Uterus (tissue), 3 donors: ENCODE measurements at regions not wholly inside any gene's neighbourhood (a gene's known extent, or its start where the extent isn't known, plus 50 kb on each side); places are given as distances from the start of the nearest gene placed in this dataset.
"Not testable (repeated sequence)": the region's sequence is repeated elsewhere in the genome, so short reads cannot be mapped to it uniquely, and the experiment has no call there.

ENCODE experiments used
- DNase-seq, 2 donors: peaks; one replicate each; pipeline ENCODE4 v3.0.0-alpha.2; 2019 to 2020
- H3K27ac ChIP-seq, 2 donors: fragments of 200-600 bp; sonication (generic); 1 replicate in 1 of 2; 2 replicates in 1 of 2; pipeline ENCODE4 v1.5.1; 2016 to 2018
- H3K27me3 ChIP-seq, 2 donors: fragments of 200-600 bp; sonication (generic); one replicate each; pipeline ENCODE4 v1.5.1; 2018 to 2019; ENCODE audit warnings: control low read depth in 1 of 2
- H3K36me3 ChIP-seq, 2 donors: fragments of 200-600 bp; sonication (generic); one replicate each; pipeline ENCODE4 v1.5.1; 2019; ENCODE audit warnings: control low read depth in 1 of 2
- H3K4me1 ChIP-seq, 2 donors: fragments of 200-600 bp; sonication (generic); one replicate each; pipeline ENCODE4 v1.5.1; 2018 to 2019; ENCODE audit warnings: control low read depth in 1 of 2
- H3K4me3 ChIP-seq, 2 donors: fragments of 200-600 bp; sonication (generic); 1 replicate in 1 of 2; 2 replicates in 1 of 2; pipeline ENCODE4 v1.5.1; 2018 to 2019; ENCODE audit warnings: mild to moderate bottlenecking in 1 of 2
- H3K9me3 ChIP-seq, 2 donors: fragments of 200-600 bp; sonication (generic); one replicate each; pipeline ENCODE4 v1.5.1; 2019; ENCODE audit warnings: control low read depth in 1 of 2
- POLR2A ChIP-seq, 2 donors: fragments of 450-650 bp; IDR thresholded peaks; one replicate each; pipeline ENCODE4 v1.6.1; 2016; ENCODE audit warnings: antibody characterized with exemption in 2 of 2, mild to moderate bottlenecking in 1 of 2, moderate library complexity in 1 of 2
- intact Hi-C: fragments of 100-400 bp; cut with DNase I; formaldehyde crosslinking; loops from one replicate; pipeline ENCODE4 v1.15.1; 2023; ENCODE audit warnings: low total_unique reads
- TF ChIP-seq, protein P1 (sequence below), 4 experiments: fragments of 200-600 bp in 2 of 4; fragments of 450-650 bp in 2 of 4; sonication (generic) in 2 of 4; IDR thresholded peaks; one replicate each; pipeline ENCODE4 v1.5.1; 2016 to 2019; ENCODE audit warnings: antibody characterized with exemption in 4 of 4, mild to moderate bottlenecking in 2 of 4, moderate library complexity in 1 of 4
- donor health status: DM: yes; HTN: yes; CAD: no.

- Histone ChIP-seq H3K9me3 (no peaks in the 10 kb centered on the region), H3K4me3 (no peak overlapping the region), H3K27me3 (no peaks in the 10 kb centered on the region), H3K4me1 (no peaks in the 10 kb centered on the region), H3K36me3 (no peaks in the 10 kb centered on the region), H3K27ac (no peak overlapping the region)
- TF ChIP-seq, protein P1, sequence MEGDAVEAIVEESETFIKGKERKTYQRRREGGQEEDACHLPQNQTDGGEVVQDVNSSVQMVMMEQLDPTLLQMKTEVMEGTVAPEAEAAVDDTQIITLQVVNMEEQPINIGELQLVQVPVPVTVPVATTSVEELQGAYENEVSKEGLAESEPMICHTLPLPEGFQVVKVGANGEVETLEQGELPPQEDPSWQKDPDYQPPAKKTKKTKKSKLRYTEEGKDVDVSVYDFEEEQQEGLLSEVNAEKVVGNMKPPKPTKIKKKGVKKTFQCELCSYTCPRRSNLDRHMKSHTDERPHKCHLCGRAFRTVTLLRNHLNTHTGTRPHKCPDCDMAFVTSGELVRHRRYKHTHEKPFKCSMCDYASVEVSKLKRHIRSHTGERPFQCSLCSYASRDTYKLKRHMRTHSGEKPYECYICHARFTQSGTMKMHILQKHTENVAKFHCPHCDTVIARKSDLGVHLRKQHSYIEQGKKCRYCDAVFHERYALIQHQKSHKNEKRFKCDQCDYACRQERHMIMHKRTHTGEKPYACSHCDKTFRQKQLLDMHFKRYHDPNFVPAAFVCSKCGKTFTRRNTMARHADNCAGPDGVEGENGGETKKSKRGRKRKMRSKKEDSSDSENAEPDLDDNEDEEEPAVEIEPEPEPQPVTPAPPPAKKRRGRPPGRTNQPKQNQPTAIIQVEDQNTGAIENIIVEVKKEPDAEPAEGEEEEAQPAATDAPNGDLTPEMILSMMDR (IDR thresholded peaks at IDR 0.05), result no peak
- no peak for TF ChIP-seq POLR2A (IDR thresholded peaks at IDR 0.05)
- intact Hi-C loops, result no loop called here
- no peak for DNase-seq
Measured at GRCh38 chr7:29651477-29651876, 87.8 kb downstream of the PRR15 start.

DNA sequence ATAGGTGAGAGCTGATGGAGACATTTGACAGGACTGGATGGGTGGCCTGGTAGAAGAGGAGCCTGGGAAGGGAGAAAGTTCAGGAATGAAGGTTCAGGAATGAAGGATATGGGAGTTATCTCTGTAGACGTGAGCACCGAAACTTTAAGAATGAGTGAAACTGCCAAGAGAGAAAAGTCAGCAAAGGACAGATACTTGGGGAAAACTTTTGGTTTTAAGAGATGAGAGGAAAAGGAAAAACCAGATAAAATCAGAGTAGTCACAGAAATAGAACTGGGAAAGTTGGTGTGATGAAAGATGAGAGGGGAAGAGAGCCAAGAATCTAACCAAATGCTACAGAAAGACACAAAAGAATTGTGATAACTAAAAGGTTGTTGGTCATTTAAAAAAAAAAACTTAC, 88.9 kb downstream of the PRR15 start:
- Histone ChIP-seq H3K36me3 (no peaks in the 10 kb centered on the region), H3K27me3 (no peaks in the 10 kb centered on the region), H3K27ac (no peak overlapping the region), H3K4me3 (no peak overlapping the region), H3K9me3 (no peaks in the 10 kb centered on the region), H3K4me1 (no peaks in the 10 kb centered on the region)
- DNase-seq, result no peak
- intact Hi-C loops, result no loop called here
- TF ChIP-seq, protein P1 (IDR thresholded peaks at IDR 0.05), result no peak
- TF ChIP-seq POLR2A (IDR thresholded peaks at IDR 0.05), result no peak

DNA sequence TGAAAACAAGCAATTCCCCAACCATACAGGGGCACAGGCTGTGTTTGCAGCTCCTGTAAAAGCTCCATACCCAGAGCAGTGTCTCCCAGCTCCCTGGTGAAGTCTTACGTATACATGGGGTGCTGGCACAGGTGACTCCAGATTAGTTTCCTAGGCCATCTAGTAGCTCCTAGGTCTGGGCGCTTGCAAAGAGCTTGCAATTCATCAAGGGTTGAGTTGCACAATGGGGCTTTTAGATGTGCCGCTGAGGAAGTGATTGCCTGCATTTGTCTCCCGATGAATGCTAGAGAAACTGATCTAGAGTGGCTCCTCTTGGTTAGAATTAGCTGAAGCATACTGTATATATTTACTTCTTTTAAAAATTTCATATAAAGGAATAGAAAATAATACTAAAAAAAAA, 90.7 kb downstream of the PRR15 start:
- H3K27me3 ChIP-seq, DNase-seq, H3K4me3 ChIP-seq, H3K27ac ChIP-seq, H3K36me3 ChIP-seq, H3K4me1 ChIP-seq, intact Hi-C loops, H3K9me3 ChIP-seq: not testable (repeated sequence)

GRCh38 chr7:29657288-29657687, 93.7 kb downstream of the PRR15 start:
- H3K9me3 ChIP-seq, result no peaks in the 10 kb centered on the region
- no peak overlapping the region for H3K27ac ChIP-seq
- no peaks in the 10 kb centered on the region for H3K36me3 ChIP-seq
- no peak for TF ChIP-seq POLR2A (IDR thresholded peaks at IDR 0.05)
- TF ChIP-seq, protein P1 (IDR thresholded peaks at IDR 0.05), result no peak
- intact Hi-C loops, result no loop called here
- H3K4me1 ChIP-seq, result no peaks in the 10 kb centered on the region
- H3K4me3 ChIP-seq, result no peak overlapping the region
- no peaks in the 10 kb centered on the region for H3K27me3 ChIP-seq
- DNase-seq, result no peak

DNA sequence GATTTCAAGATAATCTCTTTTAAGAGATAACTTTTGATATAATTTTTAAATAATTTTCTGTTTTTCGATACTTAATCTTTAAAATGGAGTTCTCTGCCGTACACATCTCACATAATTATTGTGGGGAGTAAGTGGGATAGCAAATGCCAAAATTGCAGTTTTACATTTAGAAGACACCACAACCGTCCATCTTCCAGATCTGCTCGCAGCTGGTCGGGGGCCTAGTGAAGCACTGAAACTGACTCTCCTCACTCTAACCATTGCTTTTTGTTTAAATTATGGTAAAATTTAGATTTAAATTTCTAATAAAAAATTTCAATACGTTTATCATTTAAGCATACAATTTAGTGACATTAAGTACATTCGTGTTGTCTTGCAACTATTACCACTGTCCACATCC, 94.2 kb downstream of the PRR15 start:
- Histone ChIP-seq H3K27ac (no peak overlapping the region), H3K36me3 (no peaks in the 10 kb centered on the region), H3K27me3 (no peaks in the 10 kb centered on the region), H3K4me1 (no peaks in the 10 kb centered on the region), H3K9me3 (no peaks in the 10 kb centered on the region), H3K4me3 (no peak overlapping the region)
- intact Hi-C loops, result no loop called here
- TF ChIP-seq POLR2A (IDR thresholded peaks at IDR 0.05), result no peak
- TF ChIP-seq, protein P1 (IDR thresholded peaks at IDR 0.05), result no peak
- no peak for DNase-seq

DNA sequence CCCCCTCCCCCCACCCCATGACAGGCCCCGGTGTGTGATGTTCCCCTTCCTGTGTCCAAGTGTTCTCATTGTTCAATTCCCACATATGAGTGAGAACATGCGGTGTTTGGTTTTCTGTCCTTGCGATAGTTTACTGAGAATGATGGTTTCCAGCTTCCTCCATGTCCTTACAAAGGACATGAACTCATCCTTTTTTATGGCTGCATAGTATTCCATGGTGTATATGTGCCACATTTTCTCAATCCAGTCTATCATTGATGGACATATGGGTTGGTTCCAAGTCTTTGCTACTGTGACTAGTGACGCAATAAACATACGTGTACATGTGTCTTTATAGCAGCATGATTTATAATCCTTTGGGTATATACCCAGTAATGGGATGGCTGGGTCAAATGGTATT, 95.6 kb downstream of the PRR15 start:
- H3K4me1 ChIP-seq, H3K4me3 ChIP-seq, H3K9me3 ChIP-seq, H3K27ac ChIP-seq, intact Hi-C loops, H3K36me3 ChIP-seq, H3K27me3 ChIP-seq, DNase-seq: not testable (repeated sequence)

DNA sequence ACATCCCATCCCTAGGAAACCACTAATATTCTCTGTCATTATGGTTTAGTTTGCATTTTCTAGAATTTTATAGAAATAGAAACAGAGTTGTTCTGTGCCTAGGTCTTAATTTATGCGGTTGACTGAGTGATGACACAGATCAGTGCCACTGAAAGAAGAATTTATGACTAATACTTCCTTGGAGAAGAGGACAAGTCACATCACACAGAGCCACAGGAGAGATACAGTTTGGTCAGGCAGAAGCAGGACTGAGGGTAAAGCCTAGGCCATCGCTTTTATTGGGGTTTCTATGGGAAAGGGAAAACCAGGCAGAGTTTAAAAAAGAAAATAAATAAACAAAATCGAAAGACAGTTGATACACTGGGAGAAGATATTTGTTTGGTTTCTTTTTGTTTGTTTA, 99.3 kb downstream of the PRR15 start:
- DNase-seq, H3K4me3 ChIP-seq, intact Hi-C loops, H3K36me3 ChIP-seq, H3K27ac ChIP-seq, H3K4me1 ChIP-seq, H3K9me3 ChIP-seq, H3K27me3 ChIP-seq: not testable (repeated sequence)

GRCh38 chr7:29664999-29665398, 101.4 kb downstream of the PRR15 start:
- H3K27ac ChIP-seq, H3K9me3 ChIP-seq, DNase-seq, H3K36me3 ChIP-seq, H3K4me1 ChIP-seq, H3K27me3 ChIP-seq, intact Hi-C loops, H3K4me3 ChIP-seq: not testable (repeated sequence)

DNA sequence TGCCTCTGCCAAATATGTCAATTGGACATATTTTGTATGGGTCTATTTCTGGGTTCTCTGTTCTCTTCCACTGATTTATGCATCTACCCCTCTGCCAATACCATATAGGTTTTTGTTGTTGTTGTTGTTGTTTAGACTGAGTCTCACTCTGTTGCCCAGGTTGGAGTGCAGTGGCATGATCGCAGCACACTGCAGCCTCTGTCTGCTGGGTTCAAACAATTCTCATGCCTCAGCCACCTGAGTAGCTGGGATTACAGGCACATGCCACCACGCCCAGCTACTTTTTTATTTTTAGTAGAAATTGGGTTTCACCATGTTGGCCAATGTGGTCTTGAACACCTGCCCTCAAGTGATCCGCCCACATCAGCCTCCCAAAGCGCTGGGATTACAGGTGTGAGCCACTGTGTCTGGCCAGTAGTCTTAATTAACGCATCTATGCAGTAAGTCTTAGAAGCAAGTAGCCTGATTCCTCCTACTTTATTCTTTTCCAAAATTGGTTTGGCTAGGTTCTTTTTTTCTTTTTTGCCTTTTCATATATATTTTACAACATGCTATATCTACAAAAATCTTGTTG, 103.5 kb downstream of the PRR15 start:
- H3K27ac ChIP-seq, H3K4me3 ChIP-seq, H3K36me3 ChIP-seq, H3K4me1 ChIP-seq, H3K9me3 ChIP-seq, DNase-seq, intact Hi-C loops, H3K27me3 ChIP-seq: not testable (repeated sequence)

DNA sequence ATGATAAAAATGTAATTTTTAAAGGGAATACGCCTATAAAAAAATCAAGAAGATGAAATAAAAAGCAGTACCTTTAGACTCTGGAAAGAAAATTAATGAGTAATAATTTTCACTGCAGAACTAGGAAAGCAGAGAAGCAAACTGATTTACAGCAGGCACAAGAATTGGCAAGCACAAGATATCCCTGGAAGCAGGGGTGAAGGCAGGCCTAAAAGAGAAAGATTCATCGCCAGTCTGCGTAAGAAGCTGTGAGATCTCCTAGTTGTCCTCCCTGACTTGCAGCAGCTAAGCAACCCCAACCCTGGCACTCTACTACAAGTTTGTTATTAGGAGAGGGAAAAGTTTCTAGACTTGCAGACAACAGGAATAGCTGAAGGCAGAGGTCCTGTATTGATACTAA, 107.7 kb downstream of the PRR15 start:
- peak; percentile 41 to 62 for DNase-seq
- H3K4me1 ChIP-seq, H3K9me3 ChIP-seq, intact Hi-C loops, H3K36me3 ChIP-seq, H3K27me3 ChIP-seq: not testable (repeated sequence)
- Histone ChIP-seq H3K27ac (peak overlapping the region; percentile 52 to 72), H3K4me3 (peak overlapping the region in 1 of 2 donors; percentile 18)
